GM19035 (cell line): ENCODE measurements at regions not wholly inside any gene's neighbourhood (a gene's known extent, or its start where the extent isn't known, plus 50 kb on each side); places are given as distances from the start of the nearest gene placed in this dataset.
"Not testable (repeated sequence)": the region's sequence is repeated elsewhere in the genome, so short reads cannot be mapped to it uniquely, and the experiment has no call there.

Experiments
- ATAC-seq: cut with Tn5 transposase; IDR thresholded peaks from one replicate; pipeline ENCODE4 v1.9.1; 2021; ENCODE audit not compliant: unreplicated experiment

DNA sequence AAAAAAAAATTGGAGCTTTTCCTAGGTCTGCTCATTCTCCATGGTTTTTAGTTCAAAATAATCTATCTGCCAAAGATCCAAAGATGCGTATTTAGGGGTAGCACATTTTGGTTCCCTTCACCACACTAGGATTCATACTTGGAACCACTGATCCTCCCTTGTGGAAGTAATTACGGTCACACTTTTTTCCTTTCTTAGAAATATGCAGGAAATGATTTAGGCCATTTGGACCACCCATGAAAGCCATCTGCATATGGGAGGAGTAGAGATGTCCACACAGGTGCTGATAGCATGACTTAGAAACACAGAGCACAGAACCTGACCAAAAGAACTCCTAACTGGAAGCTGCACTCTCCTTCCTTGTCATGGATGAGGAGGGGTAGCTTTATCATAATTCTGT is 105.9 kb upstream of the RAI14 start:
- no peak for ATAC-seq

DNA sequence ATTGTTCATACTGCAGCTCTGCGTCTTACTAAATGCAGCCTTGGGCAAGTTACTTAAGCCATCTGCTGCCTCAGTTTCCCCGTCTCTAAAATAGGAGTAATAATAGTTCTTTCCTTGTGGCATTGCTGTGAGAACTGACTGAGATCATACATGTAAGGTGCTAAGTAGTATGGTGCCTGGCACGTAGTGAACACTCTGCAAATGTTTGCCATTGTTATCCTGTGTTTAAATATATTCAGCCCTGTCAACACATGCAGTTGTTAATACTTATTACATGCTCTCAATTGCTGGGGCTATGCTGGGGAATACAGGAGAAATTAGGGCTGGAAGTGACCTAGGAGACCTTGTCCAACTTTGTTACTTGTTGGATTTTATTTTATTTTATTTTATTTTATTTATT is 105.2 kb upstream of the RAI14 start:
- no peak for ATAC-seq

DNA sequence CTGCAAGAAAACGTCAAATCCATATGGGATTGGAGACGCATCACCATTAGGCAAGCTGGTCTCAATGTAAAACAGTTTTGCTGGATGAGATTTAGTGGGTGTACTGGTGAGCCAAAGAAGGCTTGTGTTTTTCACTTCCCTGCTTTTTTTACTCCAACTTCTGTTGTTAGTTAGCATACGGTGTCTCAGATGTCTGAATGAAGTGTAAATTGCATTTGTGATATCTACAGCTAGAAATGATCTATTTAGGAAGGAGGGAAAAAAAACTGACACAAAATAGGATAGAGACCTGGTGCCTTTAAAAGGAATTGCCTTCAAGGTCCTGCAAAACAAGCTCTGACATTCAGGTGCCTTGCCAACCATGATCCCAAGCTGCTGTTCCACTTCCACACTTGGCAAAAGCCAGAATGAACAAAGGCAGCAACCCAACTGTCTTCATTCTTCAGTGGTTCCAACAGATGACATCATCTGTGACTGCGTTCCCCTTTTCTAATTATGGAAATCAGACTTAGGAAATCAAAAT is 104.2 kb upstream of the RAI14 start:
- ATAC-seq: no peak

DNA sequence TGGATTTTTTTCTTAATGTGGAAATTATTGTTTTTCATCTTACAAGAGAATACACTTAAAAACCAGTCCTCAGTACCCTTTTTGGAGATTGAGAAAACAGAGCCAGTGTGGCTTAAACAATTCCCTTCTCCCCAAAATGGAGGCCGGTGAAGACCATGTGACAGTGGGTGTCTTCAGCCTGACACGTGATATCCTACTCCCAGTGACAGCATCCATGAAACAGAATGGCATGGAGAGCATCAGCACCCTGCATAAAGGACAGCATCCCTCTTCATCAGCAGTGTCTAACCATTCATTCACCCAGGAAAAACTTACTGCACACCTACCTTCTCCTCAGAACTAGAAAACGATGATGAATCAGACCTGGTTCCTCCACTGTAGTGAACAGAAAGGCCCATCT is 103.4 kb upstream of the RAI14 start:
- ATAC-seq: no peak

DNA sequence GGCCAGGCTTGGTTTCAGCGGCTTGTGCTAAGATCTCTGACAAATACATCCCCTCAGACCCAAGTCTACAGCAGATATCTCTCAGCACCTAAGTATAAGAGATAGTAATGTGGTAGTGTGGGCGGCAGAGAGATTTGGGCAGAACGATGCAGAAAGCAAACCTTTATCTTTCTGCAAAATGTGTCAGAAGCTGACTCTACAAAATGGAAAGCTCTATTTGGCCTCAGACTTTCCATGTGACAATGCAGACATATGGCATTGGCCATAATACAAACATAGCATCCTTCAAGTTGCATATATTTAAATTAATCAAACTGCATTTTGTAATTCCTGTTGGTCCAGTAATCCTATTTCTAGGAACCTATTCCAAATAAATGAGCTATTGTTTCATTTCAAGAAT is 102.5 kb upstream of the RAI14 start:
- no peak for ATAC-seq

DNA sequence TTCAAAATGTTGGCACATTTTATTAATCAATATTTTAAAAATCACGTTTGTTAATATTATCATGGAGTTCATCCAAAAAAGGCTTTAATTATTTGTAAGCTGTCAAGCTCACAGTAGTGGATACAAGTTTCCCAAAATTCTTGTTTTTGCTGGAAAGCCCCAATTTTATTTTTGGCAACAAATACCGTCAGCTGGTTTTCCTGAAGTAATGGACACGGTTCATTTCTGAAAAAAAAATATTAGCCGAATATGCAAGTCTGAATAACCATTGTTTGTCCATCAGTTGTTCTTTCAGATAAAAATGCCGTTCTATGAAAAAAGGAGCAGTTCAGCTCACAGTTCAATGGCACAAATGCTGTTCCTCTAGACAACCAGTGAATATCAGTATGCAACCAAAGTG is 101.5 kb upstream of the RAI14 start:
- no peak for ATAC-seq

DNA sequence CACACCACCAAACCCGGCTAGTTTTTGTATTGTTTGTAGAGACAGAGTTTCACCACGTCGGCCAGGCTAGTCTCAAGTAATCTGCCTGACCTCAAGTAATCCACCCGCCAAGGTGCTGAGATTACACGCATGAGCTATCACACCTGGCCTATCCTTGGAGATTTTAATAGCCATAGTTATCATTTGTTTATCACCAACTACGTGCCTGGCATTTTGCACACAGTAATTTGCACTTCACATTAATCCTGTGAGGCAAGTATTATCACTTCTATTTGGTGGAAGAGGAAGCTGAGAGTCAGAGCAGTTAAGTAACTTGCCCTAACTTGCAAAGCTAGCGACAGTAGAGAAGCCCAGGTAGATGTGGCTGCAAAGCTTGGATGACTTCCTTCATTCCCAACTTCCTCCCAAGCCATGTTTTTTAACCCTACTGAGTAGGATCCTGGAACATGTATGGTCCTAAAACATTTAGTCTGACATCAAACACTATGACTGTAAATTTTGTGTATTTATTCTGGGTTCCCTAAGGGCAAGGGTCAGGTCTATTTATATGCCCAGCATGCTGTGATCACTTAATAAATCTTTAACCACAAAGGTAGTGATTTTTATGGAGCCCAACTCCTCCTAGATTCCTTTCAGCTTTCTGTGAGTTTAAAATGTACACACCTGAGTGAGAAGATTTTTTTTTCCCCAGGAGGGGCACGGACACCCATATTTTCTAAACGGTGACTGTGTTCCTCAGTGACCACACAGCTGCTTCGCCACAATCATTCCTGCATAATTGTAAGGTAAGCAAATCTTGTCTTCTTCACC is 100.2 kb upstream of the RAI14 start:
- ATAC-seq: no peak

DNA sequence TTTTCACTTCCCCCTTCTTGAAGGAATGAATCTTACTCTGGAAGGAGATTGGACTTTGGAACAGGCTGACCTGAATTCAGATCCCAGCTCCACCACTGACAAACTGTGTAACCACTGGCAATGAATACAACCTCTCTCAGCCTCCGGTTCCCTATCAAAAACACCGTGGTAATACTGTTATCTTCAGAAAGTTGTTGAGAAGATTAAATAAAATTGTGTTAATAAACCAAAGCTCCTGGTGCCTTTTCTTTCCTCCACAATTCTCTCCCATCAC is 99.7 kb upstream of the RAI14 start:
- ATAC-seq: no peak

DNA sequence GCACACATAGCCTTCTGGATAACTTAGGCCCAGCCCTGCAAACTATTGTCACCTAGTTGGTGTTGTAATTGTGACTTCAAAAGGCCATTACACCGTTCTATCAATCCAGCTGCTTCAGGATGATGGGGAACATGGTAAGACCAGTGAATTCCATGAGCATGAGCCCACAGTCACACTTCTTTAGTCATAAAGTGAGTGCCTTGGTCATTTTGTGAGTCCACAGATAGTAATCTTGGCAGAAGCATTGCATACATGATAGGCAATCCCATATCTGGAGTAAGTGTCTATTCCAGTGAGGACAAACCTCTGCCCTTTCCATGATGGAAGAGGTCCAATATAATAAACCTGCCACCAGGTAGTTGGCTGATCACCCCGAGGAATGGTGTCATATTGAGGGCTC is 94.5 kb upstream of the RAI14 start:
- not testable (repeated sequence) for ATAC-seq

DNA sequence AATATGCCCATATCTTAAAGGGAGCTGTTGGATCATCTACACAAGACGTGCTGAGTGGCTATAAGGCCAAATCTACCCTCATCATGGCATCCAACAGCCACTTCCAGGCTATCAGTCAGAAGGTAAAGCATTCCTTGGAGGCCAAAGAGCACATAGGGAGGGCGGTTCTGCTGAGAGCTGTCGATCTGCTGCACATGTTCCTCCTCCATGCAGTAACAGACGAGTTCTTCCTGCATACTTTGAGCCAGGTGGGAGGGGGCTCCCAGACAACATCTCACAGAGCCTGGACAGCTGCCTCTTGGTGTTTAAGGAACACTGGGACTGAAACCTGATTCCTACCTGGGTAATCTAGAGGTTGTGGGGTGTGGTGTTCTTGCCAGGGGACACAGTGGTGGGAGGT is 93.3 kb upstream of the RAI14 start:
- no peak for ATAC-seq

DNA sequence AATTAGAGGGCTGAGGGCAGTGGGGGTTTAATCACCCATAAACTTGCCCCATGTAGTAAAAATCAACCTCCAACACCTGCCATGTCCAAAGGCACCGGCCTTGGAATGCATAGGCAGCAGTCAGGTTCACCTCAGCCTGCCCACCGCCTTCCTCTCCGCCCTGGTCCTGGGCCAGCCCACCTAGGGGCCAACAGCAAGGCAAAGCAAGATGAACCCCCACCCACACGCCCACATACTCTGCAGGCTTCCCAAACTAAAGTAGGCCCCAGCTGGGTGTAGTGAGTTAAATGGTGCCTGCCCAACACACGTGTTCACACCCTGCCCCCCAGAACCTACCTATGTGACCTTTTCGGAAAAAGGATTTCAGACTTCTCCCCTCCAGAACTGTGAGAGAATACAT is 92.9 kb upstream of the RAI14 start:
- ATAC-seq: no peak

DNA sequence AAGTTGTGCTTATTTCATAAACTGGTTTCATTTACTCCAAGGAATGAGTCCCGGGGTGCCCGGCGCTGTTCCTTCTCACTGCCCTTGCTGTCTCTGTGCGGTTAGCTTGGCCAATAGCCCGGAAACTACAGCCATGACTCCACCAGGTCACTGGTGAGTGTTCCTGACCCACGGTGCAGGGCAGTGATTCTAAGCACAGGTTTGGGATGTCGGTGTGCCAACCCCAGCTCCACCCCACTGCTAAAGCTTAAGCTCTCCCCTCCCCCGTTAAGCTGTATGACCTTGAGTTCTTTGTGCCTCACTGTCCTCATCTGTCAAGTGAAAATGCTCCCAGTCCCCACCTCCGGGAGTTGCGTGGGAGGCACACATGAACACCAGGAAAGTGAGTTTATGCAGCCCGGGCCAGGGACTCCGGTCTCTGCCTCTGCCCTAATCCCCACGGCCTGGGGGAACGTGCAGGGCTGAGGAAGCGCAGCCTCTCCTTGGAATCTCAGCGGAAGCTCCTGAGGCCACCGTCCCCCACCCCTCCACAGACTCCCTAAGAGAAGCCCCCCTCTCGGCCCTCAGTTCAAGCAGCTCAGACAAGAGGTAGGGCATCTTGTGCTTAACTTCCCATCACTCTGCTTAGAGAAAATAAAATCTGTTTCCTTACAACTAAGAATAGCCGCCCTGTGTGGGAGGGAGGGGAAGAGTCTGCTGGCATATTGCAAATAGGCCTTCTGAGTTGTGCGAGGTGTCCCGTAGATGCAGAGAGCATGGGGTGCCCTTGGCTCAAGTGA is 92.0 kb upstream of the RAI14 start:
- ATAC-seq: no peak

DNA sequence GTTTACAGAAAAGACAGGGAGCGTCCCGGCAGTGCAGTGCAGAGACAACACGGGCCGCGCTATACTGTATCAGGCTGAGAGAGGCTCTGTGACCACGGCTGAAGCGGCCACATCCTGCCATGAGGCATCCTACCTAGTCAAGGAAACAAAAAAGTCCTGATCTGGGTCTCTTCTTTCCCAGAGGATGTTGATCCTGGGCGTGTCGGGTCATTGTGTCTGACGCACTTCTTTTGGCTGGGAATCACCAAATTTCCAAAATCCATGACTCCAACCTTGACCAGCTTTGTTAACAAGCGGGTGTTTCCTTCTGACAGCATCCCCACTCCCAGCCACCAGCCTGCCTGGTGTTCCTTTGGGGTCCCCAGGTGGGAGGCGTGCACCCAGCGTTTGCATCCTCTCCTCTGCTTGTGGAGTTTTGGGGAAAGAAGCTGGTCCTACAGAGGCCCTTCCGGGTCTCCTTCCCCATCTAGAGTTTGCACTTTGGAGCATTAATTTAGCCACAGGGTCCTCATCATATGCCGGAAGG is 91.4 kb upstream of the RAI14 start:
- no peak for ATAC-seq

DNA sequence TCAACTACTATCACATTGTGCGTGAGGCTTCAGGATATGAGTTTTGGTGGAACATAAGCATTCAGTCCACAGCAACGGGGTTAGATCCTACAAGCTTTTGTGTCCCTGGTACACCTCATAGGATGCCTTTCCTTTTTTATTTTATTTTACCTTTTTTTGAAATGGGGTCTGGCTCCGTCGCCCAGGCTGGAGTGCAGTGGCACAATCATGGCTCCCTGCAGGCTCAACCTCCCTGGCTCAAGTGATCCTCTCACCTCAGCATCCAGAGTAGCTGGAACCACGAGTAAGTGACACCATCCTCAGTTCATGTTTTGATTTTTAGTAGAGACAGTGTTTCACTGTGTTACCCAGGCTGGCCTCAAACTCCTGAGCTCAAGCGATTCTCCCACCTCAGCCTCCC is 86.0 kb upstream of the RAI14 start:
- ATAC-seq: no peak

DNA sequence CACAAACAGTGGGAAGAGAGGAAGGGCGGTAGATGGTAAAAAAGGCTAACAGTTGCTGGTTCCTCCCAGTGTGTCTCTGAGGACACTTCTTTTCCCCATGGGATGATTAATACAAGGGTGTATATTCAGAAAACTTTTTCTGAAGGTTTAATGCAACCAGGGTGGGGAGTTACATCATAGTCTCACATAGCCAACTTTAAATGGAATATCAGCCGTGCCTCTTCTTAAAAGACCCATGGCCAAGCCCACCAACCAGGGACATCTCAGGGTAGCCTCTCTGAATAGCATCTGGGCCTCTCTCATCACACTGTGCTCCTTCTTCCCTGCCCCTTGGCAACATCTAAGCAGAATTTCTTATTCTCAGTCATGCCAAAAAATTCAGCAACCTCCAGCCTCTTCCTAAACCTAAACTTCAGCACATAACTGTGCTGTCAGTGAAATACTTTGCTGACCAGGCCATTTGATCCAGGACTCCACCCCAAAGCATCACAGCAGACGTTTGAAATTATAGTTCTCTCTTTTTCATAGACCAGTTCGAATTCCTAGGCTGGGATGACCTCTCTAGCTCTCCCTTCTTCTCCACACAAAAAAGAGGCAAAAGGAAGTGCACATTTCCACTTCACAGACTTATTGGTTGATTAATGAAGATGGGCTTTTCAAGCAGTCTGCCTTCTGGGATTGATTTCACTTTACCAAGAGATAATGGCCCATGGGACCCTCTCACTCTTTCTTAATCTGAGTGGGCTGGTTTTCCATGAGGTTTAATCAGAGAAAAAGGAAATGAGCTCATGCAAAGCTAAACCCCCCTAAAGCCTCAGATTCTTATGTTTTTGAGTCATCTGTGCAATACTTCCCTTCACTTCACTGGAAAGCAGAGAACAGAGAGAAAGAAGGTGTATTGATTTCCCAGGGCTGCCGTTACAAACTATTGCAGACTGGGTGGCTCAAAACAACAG is 85.1 kb upstream of the RAI14 start:
- ATAC-seq: no peak

DNA sequence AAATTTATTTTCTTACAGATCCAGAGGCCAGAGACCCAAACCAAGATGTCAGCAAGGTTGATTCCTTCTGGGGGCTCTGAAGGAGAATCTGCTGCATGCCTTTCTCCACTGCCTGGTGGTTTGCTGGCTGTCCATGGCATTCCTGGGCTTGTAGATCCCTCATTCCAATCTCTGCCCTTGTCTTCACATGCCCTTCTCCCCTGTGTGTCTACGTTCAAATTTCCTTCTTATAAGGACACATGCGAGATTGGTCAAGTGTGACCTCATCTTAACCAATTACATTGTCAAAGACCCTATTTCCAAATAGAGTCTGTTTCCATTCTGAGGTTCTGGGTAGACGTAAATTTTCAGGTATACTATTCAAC is 84.5 kb upstream of the RAI14 start:
- ATAC-seq: no peak

DNA sequence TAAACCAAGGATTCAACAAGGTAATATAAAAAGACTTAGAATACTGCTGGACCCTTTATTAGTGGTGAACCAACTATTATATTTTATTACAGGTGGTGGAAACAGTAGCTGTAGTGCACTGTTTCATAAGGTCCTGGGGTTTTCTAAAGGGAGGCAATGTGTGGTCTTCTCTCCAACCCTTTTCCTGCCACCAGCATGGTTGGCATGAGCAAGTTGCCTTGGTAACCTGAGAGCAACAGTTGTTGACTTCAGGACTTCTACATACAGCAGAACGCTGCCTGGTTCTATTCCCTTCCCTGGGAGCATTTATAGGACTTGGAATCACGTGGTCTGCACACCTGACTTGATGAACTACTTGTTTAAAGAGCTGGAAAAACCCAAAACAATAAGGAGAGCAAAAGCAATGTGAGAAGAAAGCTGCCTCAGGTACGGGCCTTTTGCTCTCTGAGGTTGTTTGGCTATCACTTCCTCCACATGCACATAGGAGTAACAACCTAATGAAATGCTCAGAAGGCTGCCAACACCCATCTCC is 81.1 kb upstream of the RAI14 start:
- no peak for ATAC-seq

DNA sequence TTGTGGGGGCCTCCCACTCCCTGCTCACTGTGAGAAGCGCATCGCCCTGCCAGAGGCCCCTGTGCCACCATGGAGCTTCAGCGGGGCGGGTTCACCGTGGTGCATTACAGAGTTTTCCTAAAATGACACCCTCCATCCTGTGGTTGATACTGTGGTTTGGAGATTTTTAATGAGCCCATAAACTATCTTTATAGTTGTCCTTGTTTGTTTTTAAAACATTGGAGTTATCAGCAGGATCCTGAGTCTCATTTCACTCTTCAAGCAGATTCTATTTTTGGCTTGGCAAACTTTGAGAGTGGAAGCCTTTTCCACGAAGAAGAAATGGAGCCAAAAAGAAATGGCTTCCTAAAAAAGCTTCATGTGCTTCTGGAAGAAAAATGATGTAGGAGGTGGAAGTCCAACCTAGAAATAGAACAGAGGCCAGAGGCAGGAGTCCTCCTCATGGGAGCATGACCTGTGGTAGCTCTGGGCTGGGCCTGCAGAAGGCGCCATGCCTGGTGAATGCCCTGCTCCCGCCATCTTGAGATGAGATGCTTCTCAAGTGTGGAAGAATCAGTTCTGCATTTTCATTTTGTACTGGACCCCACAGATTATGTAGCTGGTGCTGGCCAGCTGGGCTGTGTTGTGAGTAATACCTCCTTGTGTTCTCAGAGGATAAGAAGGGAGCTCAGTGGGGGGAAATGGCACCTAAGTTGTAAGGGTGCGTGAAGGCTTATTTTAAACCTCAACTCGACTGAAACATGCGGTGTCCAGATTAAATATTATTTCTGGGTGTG is 79.0 kb upstream of the RAI14 start:
- no peak for ATAC-seq

DNA sequence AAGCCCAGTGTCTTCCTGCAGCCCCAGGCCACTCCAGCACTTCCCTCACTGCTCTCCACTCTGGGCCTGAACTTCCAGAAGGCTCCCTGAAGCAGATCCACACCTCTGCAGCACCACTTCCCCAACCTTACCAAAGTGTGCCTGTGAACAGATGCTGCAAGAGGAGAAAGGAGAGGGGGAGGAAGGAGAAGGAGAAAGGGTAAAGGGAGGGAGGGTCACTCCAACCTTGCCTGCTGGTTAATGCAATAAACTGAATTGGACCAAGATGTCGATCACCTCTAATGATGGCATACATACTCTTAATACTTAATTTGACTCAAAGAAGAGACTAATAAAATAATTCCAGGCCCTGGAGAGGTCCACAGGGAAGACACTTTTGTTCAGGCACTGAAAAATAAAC is 77.2 kb upstream of the RAI14 start:
- ATAC-seq: no peak

DNA sequence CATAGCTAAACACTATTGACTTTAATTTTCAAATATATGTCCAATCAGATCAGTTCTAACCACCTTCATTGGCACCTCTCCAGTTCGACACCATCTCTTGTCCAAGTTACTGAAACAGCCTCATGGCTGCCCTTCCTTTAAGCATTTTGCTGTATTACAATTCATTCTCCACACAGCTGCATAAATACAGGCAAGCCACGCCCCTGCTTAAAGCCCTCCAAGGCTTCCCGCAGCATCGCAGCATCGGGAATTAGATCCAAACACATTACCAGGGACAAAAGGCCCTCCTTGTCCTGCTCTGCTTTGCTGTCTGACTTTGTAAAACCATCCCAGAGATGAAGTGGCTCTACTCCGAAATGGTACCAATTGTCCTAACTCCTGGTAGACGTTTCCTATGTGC is 75.1 kb upstream of the RAI14 start:
- ATAC-seq: no peak
